IMR-90 (cell line): ENCODE measurements at regions not wholly inside any gene's neighbourhood (a gene's known extent, or its start where the extent isn't known, plus 50 kb on each side); places are given as distances from the start of the nearest gene placed in this dataset.

Experiments used
- ATAC-seq: fragments of 200-7000 bp; cut with Tn5 transposase; 2 replicates; pipeline ENCODE4 v1.9.1; 2020; ENCODE audit warnings: low read depth, mild to moderate bottlenecking, moderate library complexity
- BruUV-seq: library from RNA; stranded (reverse); fragments of 400-500 nt; replicated peaks from 2 replicates; lab custom pipeline; 2021; lab: Mats Ljungman, UMichigan
- CTCF ChIA-PET: fragments of 300-600 bp; formaldehyde crosslinking; extraction: SDS; loops from one replicate; lab custom pipeline; 2021; ENCODE audit warnings: antibody characterized with exemption; lab: Yijun Ruan, JAX
- POLR2A ChIA-PET: fragments of 300-600 bp; sonication (Branson Sonifier 250); formaldehyde crosslinking; loops from one replicate; lab custom pipeline; 2022; ENCODE audit warnings: antibody characterized with exemption; ENCODE audit not compliant: unreplicated experiment; lab: Charles Lee
- DNase-seq: peaks from one replicate; pipeline ENCODE4 v3.0.0; 2013
- H2AFZ ChIP-seq: replicated peaks from 2 replicates; pipeline ENCODE3; 2013; ENCODE audit warnings: low read length, mild to moderate bottlenecking; ENCODE audit not compliant: poor library complexity
- H2AK5ac ChIP-seq: 2 replicates; pipeline ENCODE4 v1.6.1; 2013; ENCODE audit warnings: low read depth, low read length, inconsistent platforms
- H2AK9ac ChIP-seq: replicated peaks from 2 replicates; pipeline ENCODE3; 2013; ENCODE audit warnings: mild to moderate bottlenecking, low read depth, low read length, moderate library complexity; ENCODE audit not compliant: poor library complexity
- H2BK120ac ChIP-seq: 2 replicates; pipeline ENCODE4 v1.6.1; 2013; ENCODE audit warnings: low read depth, low read length, inconsistent platforms
- H2BK15ac ChIP-seq: 3 replicates; pipeline ENCODE4 v1.6.1; 2013; ENCODE audit warnings: low read depth, low read length, inconsistent platforms
- H2BK20ac ChIP-seq: 2 replicates; pipeline ENCODE4 v1.6.1; 2013; ENCODE audit warnings: low read depth, mild to moderate bottlenecking, inconsistent platforms, low read length, moderate library complexity
- H2BK5ac ChIP-seq: 2 replicates; pipeline ENCODE4 v1.6.1; 2013; ENCODE audit warnings: mild to moderate bottlenecking, low read depth, low read length, inconsistent platforms; ENCODE audit not compliant: poor library complexity, severe bottlenecking
- H3K14ac ChIP-seq: replicated peaks from 2 replicates; pipeline ENCODE4 v1.6.1; 2013; ENCODE audit warnings: low read depth, low read length, inconsistent platforms
- H3K18ac ChIP-seq: 2 replicates; pipeline ENCODE4 v1.6.1; 2013; ENCODE audit warnings: low read depth, low read length, control low read depth
- H3K23ac ChIP-seq: 2 replicates; pipeline ENCODE4 v1.6.1; 2013; ENCODE audit warnings: low read depth, low read length, inconsistent platforms
- H3K27ac ChIP-seq: 2 replicates; pipeline ENCODE4 v1.5.1; 2013; ENCODE audit warnings: mild to moderate bottlenecking, control low read depth, low read length; ENCODE audit not compliant: insufficient read depth
- H3K27me3 ChIP-seq: 2 replicates; pipeline ENCODE4 v1.6.1; 2013; ENCODE audit warnings: low read length; ENCODE audit not compliant: control insufficient read depth, insufficient read depth
- H3K36me3 ChIP-seq: 2 replicates; pipeline ENCODE4 v1.6.1; 2013; ENCODE audit warnings: low read length, mixed read lengths; ENCODE audit not compliant: control insufficient read depth, insufficient read depth
- H3K4ac ChIP-seq: 2 replicates; pipeline ENCODE4 v1.6.1; 2013; ENCODE audit warnings: low read depth, low read length, inconsistent platforms
- H3K4me1 ChIP-seq: 2 replicates; pipeline ENCODE4 v1.6.1; 2013; ENCODE audit warnings: low read length, mixed read lengths; ENCODE audit not compliant: control insufficient read depth, insufficient read depth
- H3K4me2 ChIP-seq: 2 replicates; pipeline ENCODE4 v1.6.1; 2013; ENCODE audit warnings: low read depth, mild to moderate bottlenecking, control low read depth, low read length, moderate library complexity
- H3K4me3 ChIP-seq: 2 replicates; pipeline ENCODE4 v1.5.1; 2013; ENCODE audit warnings: low read depth, mild to moderate bottlenecking, control low read depth, low read length, moderate library complexity; ENCODE audit not compliant: insufficient read depth
- H3K56ac ChIP-seq: 2 replicates; pipeline ENCODE4 v1.6.1; 2013; ENCODE audit warnings: low read length, inconsistent platforms; ENCODE audit not compliant: insufficient read depth; ENCODE audit errors: extremely low read depth
- H3K79me1 ChIP-seq, 2 experiments: 2 replicates each; pipeline ENCODE4 v1.6.1; 2013; ENCODE audit warnings: low read length in 2 of 2, inconsistent platforms in 1 of 2, low read depth in 1 of 2
- H3K9ac ChIP-seq: 2 replicates; pipeline ENCODE4 v1.6.1; 2013; ENCODE audit warnings: low read depth, low read length, control low read depth
- H3K9me1 ChIP-seq: 2 replicates; pipeline ENCODE4 v1.6.1; 2013; ENCODE audit warnings: low read length, inconsistent platforms; ENCODE audit not compliant: insufficient read depth
- H3K9me3 ChIP-seq: 2 replicates; pipeline ENCODE4 v1.6.1; 2013; ENCODE audit warnings: low read length; ENCODE audit not compliant: control insufficient read depth, insufficient read depth
- H4K20me1 ChIP-seq: 2 replicates; pipeline ENCODE4 v1.6.1; 2013; ENCODE audit warnings: low read length, inconsistent platforms; ENCODE audit not compliant: insufficient read depth
- H4K5ac ChIP-seq: 2 replicates; pipeline ENCODE4 v1.6.1; 2013; ENCODE audit warnings: mild to moderate bottlenecking, low read depth, low read length, control low read depth
- H4K8ac ChIP-seq, 2 experiments: 2 replicates each; pipeline ENCODE4 v1.6.1; 2013; ENCODE audit warnings: low read depth in 2 of 2, low read length in 2 of 2, control low read depth in 1 of 2, inconsistent platforms in 1 of 2
- H4K91ac ChIP-seq: 2 replicates; pipeline ENCODE4 v1.6.1; 2013; ENCODE audit warnings: low read depth, low read length, inconsistent platforms; ENCODE audit not compliant: insufficient read depth
- BHLHE40 ChIP-seq: fragments of 150-350 bp; IDR thresholded peaks from 2 replicates; pipeline ENCODE4 v1.6.1; 2016; ENCODE audit warnings: mild to moderate bottlenecking, low read depth, low read length
- CEBPB ChIP-seq: IDR thresholded peaks from 2 replicates; pipeline ENCODE4 v1.6.1; 2012; ENCODE audit warnings: low read depth, low read length, improper control_type of control experiment
- CHD1 ChIP-seq: IDR thresholded peaks from 2 replicates; pipeline ENCODE4 v1.6.1; 2012; ENCODE audit warnings: low read depth, low read length, improper control_type of control experiment
- MAFK ChIP-seq: IDR thresholded peaks from 2 replicates; pipeline ENCODE4 v1.6.1; 2012; ENCODE audit warnings: low read depth, low read length, improper control_type of control experiment
- NFE2L2 ChIP-seq: fragments of 150-350 bp; IDR thresholded peaks from 2 replicates; pipeline ENCODE4 v1.6.1; 2016; ENCODE audit warnings: low read depth, mild to moderate bottlenecking, low read length
- POLR2A ChIP-seq: IDR thresholded peaks from 2 replicates; pipeline ENCODE4 v1.6.1; 2012; ENCODE audit warnings: mild to moderate bottlenecking, low read depth, low read length
- RAD21 ChIP-seq: IDR thresholded peaks from 2 replicates; pipeline ENCODE4 v1.6.1; 2012; ENCODE audit warnings: low read length, improper control_type of control experiment
- USF2 ChIP-seq: fragments of 150-350 bp; IDR thresholded peaks from 2 replicates; pipeline ENCODE4 v1.6.1; 2017; ENCODE audit warnings: mild to moderate bottlenecking, antibody characterized with exemption, low read length, low read depth
- WGBS, 2 experiments: methylation state at CpG; one replicate each; pipeline versions ENCODE4 v1.1.5 to v1.1.7; 2013; ENCODE audit warnings: missing lambda C conversion rate in 2 of 2; ENCODE audit not compliant: insufficient read length in 1 of 2; ENCODE audit errors: extremely low coverage in 2 of 2; 5-methylcytosine and 5-hydroxymethylcytosine counted together
- dilution Hi-C: fragments of 300-500 bp; cut with HindIII; formaldehyde crosslinking; loops from one replicate; pipeline ENCODE4 v1.14.3; 2018; ENCODE audit warnings: low sequenced_read_pairs; ENCODE audit not compliant: unreplicated experiment
- in situ Hi-C: fragments of 300-500 bp; cut with MboI; formaldehyde crosslinking; loops from 3 replicates; pipeline ENCODE4 v1.14.3; 2019; ENCODE audit warnings: low sequenced_read_pairs, inconsistent platforms, mixed read lengths
- intact Hi-C: fragments of 100-400 bp; cut with micrococcal nuclease; formaldehyde crosslinking; loops from 2 replicates; pipeline ENCODE4 v1.10.0; 2022
- TF ChIP-seq, protein P1 (sequence below): fragments of 150-350 bp; IDR thresholded peaks from 2 replicates; pipeline ENCODE4 v1.6.1; 2016; ENCODE audit warnings: low read depth, mild to moderate bottlenecking, low read length, moderate library complexity, borderline replicate concordance

GRCh38 chr11:23201936-23202522 is 341.8 kb upstream of the CCDC179 start:
- Histone ChIP-seq H4K20me1 (no peaks in the 10 kb centered on the region), H3K4me3 (no peak overlapping the region), H3K23ac (no peak overlapping the region), H3K4me1 (no peaks in the 10 kb centered on the region; the same call in 1 of the 2 replicates), H3K56ac (no peak overlapping the region), H2AFZ (peak overlapping the region; percentile 21), H3K9me1 (no peaks in the 10 kb centered on the region), H4K5ac (no peak overlapping the region), H3K4me2 (no peak overlapping the region), H3K27ac (no peak overlapping the region), H3K14ac (no peak overlapping the region), H2AK9ac (peak overlapping the region; percentile 42), H3K9ac (no peak overlapping the region), H2BK120ac (no peak overlapping the region), H3K9me3 (peaks cover 12% of the 10 kb centered on the region), H3K36me3 (no peaks in the 10 kb centered on the region), H4K8ac (no peak overlapping the region), H4K91ac (no peak overlapping the region), H3K79me1 (no peaks in the 10 kb centered on the region), H3K18ac (no peak overlapping the region), H3K27me3 (no peaks in the 10 kb centered on the region), H2BK20ac (no peak overlapping the region), H2AK5ac (no peak overlapping the region), H2BK5ac (no peak overlapping the region), H2BK15ac (no peak overlapping the region), H3K4ac (no peak overlapping the region)
- DNase-seq, result no peak
- intact Hi-C loops (no loop called here), dilution Hi-C loops (no loop called here), in situ Hi-C loops (no loop called here)
- POLR2A ChIA-PET, result no interaction called here
- no peak for ATAC-seq
- TF ChIP-seq USF2, result no peak
- TF ChIP-seq NFE2L2, result no peak
- TF ChIP-seq, protein P1, sequence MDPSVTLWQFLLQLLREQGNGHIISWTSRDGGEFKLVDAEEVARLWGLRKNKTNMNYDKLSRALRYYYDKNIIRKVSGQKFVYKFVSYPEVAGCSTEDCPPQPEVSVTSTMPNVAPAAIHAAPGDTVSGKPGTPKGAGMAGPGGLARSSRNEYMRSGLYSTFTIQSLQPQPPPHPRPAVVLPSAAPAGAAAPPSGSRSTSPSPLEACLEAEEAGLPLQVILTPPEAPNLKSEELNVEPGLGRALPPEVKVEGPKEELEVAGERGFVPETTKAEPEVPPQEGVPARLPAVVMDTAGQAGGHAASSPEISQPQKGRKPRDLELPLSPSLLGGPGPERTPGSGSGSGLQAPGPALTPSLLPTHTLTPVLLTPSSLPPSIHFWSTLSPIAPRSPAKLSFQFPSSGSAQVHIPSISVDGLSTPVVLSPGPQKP, result no peak
- no peak for TF ChIP-seq BHLHE40
- TF ChIP-seq CHD1, result no peak
- no peak for TF ChIP-seq POLR2A
- no peak for TF ChIP-seq MAFK
- TF ChIP-seq CEBPB, result no peak
- TF ChIP-seq RAD21, result peak; percentile 10; the same call in 1 of the 2 replicates
- 50% methylated on average over 2 of the region's 3 CpGs; no CpG with 5 or more reads in 1 of the 2 experiments for WGBS, 2 experiments
- no TSS peak for BruUV-seq
- CTCF ChIA-PET, result no interaction called here
